Epithelial cell of proximal tubule (primary cell): ENCODE measurements at regions not wholly inside any gene's neighbourhood (a gene's known extent, or its start where the extent isn't known, plus 50 kb on each side); places are given as distances from the start of the nearest gene placed in this dataset.

Source experiments
- DNase-seq: peaks from one replicate; pipeline ENCODE4 v3.0.0-alpha.2; 2011; ENCODE audit warnings: low read depth
- H3K4me3 ChIP-seq: 2 replicates; pipeline ENCODE4 v1.5.1; 2011; ENCODE audit warnings: low read depth, mild to moderate bottlenecking, low read length
- TF ChIP-seq, protein P1 (sequence below): conservative IDR thresholded peaks from 2 replicates; pipeline ENCODE4 v1.5.1; 2012; ENCODE audit warnings: low read depth, mild to moderate bottlenecking, low read length

DNA sequence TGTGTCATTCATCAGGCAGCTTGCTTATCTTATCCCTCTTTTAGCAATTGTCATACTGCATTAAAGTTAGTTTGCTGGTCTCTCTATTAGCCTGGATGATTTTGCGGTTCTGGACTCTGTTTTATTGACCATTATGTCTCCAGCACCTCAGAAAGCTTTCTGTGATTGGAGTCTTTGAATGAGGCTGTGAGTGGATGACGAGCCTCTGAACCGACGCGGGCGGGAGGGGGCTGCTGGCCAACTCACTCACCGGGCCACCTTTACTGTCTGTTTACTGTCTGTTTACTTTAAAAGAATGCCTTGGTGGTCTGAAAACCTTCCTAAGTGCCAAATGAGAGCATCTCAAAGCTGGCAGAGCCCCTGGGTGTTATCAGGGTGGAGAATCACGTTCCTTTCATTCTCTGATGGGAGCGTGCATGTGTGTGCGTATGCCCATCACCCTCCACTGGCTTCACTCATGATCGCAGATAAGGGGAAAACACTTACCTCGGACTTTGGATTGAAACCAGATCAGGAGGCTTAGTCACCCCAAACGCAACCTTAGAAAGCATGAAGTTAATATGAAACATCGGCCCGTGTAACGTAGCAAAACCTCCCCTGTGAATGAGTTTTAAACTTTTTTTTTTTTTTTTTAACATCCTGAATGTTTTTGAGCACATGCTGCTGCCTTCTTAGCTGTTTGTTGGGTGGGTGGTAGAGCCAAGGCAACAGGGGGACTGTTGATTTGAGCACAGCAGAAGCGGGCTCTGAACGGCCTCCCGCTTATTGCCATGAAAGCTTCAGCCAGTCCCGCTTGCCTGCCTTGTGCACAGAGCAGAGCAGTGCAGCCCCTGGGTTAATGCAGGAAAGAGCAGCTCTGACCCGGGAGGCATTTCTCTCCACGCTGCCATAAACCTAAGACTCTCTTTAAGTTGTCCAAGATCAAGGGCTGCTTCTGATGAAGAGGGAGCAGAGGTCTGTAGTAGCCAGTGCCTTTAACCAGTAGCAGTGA, 173.6 kb downstream of the GADD45G start:
- H3K4me3 ChIP-seq = no peak overlapping the region
- DNase-seq = no peak
- TF ChIP-seq, protein P1, sequence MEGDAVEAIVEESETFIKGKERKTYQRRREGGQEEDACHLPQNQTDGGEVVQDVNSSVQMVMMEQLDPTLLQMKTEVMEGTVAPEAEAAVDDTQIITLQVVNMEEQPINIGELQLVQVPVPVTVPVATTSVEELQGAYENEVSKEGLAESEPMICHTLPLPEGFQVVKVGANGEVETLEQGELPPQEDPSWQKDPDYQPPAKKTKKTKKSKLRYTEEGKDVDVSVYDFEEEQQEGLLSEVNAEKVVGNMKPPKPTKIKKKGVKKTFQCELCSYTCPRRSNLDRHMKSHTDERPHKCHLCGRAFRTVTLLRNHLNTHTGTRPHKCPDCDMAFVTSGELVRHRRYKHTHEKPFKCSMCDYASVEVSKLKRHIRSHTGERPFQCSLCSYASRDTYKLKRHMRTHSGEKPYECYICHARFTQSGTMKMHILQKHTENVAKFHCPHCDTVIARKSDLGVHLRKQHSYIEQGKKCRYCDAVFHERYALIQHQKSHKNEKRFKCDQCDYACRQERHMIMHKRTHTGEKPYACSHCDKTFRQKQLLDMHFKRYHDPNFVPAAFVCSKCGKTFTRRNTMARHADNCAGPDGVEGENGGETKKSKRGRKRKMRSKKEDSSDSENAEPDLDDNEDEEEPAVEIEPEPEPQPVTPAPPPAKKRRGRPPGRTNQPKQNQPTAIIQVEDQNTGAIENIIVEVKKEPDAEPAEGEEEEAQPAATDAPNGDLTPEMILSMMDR = no peak

DNA sequence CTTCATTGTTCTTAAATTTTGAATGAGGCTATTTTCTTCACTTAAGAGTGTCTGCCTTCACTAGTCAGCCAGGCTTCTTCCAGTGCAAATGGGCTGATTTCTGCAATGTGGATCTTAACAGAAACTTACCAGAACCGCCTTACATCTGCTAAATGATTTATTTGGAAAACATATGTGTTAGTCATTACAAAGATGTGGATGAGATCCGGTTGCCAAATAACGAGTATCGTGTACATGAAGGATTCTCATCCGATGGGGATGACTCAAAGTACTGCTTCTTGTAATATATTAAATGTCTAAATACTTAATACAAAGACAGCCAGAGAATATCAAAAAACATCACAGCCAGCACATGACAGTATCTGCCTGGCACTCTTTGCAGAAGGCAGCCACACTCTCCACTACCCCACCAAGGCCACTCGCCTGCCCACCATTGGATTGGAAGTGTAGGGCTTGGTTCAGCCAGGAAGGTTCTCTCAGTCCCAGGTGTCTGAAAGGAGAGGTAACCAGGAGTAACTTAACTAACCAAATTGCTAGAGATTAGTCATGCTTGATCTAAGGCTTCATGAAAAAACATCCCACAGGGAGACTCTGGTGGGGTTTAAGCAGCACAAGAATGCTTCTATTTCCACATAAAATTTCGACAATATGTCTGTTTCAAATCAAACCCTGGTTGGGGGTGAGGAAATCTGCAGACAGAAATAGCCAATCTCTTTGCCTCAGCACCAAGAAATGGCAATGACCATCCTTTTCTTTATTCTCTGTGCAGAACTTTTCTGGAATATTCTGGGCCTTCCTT, 174.8 kb downstream of the GADD45G start:
- TF ChIP-seq, protein P1 = no peak
- H3K4me3 ChIP-seq = no peak overlapping the region

DNA sequence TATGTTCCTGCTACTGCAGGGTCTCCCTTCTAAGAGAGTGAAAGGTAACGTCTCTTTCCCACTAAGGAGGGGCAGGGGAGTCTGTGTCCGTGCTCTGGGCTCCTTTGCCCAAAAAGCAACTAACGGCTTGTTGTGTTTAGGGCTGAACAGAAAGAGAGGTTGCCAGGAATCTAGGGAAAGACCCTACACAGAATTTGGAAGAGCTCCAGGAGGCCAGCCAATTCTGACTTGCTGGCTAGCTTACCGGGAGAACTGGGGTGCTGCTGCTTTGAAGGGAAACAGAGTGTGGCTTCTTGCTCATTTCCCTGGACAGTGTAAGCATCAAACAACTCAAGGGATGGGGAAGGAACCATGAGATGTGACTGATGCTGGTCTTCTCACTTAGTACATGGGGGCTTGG, 176.1 kb downstream of the GADD45G start:
- H3K4me3 ChIP-seq = no peak overlapping the region
- DNase-seq = no peak
- TF ChIP-seq, protein P1 = no peak

More for the DNA sequence above, 174.8 kb downstream of the GADD45G start:
- no peak for DNase-seq

DNA sequence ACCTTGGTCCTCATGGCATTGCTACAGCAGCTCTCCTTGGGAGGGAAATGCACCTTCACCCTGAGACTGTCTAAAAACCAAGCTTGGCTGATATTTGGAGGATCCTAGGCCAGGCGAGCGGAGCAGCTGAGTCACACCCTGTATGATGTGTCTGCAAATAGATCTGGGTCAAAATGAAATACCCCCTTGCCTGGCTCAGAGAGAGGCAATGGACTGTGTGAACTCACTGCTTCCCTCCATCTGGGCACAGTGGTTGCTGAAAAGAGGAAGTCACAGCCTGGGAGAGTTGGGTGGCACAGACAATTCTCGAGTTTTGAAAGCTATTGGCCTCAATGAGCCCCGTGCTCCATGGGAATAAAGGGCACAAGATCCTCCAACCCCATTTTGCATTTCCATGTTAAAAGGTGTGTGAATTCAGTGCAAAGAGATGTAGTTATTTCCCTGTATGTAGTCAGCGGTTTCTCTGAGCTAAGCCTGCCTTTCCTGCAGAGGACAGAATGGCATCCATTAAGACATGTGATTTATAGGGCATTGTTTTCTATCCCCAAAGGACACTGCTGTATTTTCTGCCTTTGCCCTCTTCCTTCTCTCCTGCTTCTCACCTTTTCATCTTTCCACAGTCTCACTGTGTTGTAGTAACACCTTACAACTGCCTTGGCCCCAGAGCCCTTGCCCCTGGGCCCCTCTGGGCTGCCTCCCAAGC, 177.2 kb downstream of the GADD45G start:
- H3K4me3 ChIP-seq = no peak overlapping the region
- no peak for DNase-seq
- TF ChIP-seq, protein P1 = no peak

DNA sequence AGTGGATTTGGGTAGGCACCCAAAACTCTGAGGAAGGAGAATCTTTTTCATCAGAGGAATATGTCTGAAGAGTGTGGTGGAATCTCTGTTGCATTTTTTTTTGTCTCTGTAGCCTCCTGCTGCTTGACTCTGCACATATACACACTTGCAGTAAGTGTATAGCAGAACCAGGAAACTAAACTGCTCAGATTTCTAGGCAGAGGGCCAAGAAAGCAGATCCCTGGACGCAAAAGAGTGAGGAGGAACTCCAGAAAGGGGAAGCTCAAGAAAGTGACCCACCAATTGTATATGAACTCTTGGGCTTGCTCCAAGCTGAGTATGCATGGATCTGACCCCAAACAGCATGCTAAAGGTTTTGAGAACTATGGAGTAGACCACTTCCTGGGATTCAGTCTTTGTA, 181.8 kb downstream of the GADD45G start:
- DNase-seq = no peak
- no peak overlapping the region for H3K4me3 ChIP-seq
- TF ChIP-seq, protein P1 = no peak

DNA sequence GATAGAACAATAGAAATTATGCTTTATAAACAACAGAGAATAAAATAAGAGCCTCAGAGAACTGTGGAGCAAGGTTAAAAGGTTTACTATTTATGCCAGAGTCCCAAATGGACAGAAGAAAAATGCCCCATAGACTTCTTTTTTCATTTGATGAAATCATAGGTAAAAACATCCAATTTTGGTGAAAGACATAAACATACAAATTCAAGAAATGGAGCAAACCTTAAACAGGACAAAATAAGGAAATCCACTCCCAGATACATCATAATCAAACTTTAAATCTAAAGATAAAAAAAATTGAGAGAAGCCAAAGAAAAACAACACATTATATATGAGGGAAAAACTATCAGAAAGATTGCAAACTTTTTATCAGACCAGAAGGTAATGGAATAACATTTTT, 182.8 kb downstream of the GADD45G start:
- TF ChIP-seq, protein P1 = no peak

More for the DNA sequence above, 182.8 kb downstream of the GADD45G start:
- DNase-seq = no peak
- H3K4me3 ChIP-seq = no peak overlapping the region
